Gastrocnemius medialis (tissue), 4 donors: ENCODE measurements at regions not wholly inside any gene's neighbourhood (a gene's known extent, or its start where the extent isn't known, plus 50 kb on each side); places are given as distances from the start of the nearest gene placed in this dataset.

Source experiments
- POLR2A ChIP-seq, 2 donors: fragments of 450-650 bp; IDR thresholded peaks; one replicate each; pipeline ENCODE4 v1.6.1; 2017; ENCODE audit warnings: antibody characterized with exemption in 2 of 2, mild to moderate bottlenecking in 2 of 2, moderate library complexity in 2 of 2
- TF ChIP-seq, protein P1 (sequence below), 5 experiments: fragments of 450-650 bp in 3 of 5; fragments of 200-600 bp in 2 of 5; sonication (generic) in 2 of 5; IDR thresholded peaks in 4 of 5; conservative IDR thresholded peaks in 1 of 5; 1 replicate in 4 of 5; 2 replicates in 1 of 5; pipeline ENCODE4 v1.5.1; 2016 to 2019; ENCODE audit warnings: antibody characterized with exemption in 5 of 5, mild to moderate bottlenecking in 3 of 5, moderate library complexity in 3 of 5

DNA sequence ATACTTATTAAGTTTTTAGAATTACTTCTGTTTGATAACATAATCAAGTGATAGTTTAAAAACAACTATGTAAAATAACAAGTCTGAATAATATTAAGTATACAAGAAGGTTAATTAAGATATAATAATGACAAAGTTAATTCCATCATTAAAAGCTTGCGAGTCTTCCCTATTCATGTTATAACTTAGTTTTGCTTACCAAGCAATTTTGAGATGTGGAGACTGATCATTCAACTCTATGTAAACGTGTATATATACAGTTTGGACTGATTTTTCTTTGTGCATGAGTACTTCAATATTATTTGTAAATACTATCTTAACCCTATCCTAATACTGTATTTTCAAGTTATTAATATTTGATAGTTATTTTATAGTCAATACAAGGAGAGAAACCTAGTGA lies 870.9 kb downstream of the GBE1 start:
- TF ChIP-seq, protein P1, sequence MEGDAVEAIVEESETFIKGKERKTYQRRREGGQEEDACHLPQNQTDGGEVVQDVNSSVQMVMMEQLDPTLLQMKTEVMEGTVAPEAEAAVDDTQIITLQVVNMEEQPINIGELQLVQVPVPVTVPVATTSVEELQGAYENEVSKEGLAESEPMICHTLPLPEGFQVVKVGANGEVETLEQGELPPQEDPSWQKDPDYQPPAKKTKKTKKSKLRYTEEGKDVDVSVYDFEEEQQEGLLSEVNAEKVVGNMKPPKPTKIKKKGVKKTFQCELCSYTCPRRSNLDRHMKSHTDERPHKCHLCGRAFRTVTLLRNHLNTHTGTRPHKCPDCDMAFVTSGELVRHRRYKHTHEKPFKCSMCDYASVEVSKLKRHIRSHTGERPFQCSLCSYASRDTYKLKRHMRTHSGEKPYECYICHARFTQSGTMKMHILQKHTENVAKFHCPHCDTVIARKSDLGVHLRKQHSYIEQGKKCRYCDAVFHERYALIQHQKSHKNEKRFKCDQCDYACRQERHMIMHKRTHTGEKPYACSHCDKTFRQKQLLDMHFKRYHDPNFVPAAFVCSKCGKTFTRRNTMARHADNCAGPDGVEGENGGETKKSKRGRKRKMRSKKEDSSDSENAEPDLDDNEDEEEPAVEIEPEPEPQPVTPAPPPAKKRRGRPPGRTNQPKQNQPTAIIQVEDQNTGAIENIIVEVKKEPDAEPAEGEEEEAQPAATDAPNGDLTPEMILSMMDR (IDR thresholded peaks at IDR 0.05 in 4 of 5, conservative IDR thresholded peaks at IDR 0.05 in 1 of 5), result no peak
- TF ChIP-seq POLR2A (IDR thresholded peaks at IDR 0.05), result no peak
